Cardiac muscle cell (in vitro differentiated cells and primary cell): ENCODE measurements at regions not wholly inside any gene's neighbourhood (a gene's known extent, or its start where the extent isn't known, plus 50 kb on each side); places are given as distances from the start of the nearest gene placed in this dataset.
"Not testable (repeated sequence)": the region's sequence is repeated elsewhere in the genome, so short reads cannot be mapped to it uniquely, and the experiment has no call there.

Experiments
- DNase-seq, 2 donors: peaks; one replicate each; pipeline versions ENCODE4 v3.0.0 to v3.0.0-alpha.2; 2010 to 2017; ENCODE audit warnings: low read depth in 1 of 2, low spot score in 1 of 2
- H3K27ac ChIP-seq: fragments of 200-600 bp; sonication (generic); 2 replicates; pipeline ENCODE4 v1.5.1; 2016
- H3K27me3 ChIP-seq: fragments of 200-600 bp; sonication (generic); 2 replicates; pipeline ENCODE4 v1.6.0; 2016; ENCODE audit warnings: control low read depth
- H3K36me3 ChIP-seq: fragments of 200-600 bp; sonication (generic); 2 replicates; pipeline ENCODE4 v1.5.1; 2016; ENCODE audit warnings: control low read depth
- H3K4me1 ChIP-seq: fragments of 200-600 bp; sonication (generic); 2 replicates; pipeline ENCODE4 v1.8.1; 2017; ENCODE audit warnings: low read depth, mild to moderate bottlenecking, mixed run types
- H3K4me3 ChIP-seq: fragments of 200-600 bp; sonication (generic); 2 replicates; pipeline ENCODE4 v1.5.1; 2016; ENCODE audit warnings: mild to moderate bottlenecking
- H3K9me3 ChIP-seq: fragments of 200-600 bp; sonication (generic); 2 replicates; pipeline ENCODE4 v1.5.1; 2017; ENCODE audit warnings: low read depth, mild to moderate bottlenecking, control low read depth
- TF ChIP-seq, protein P1 (sequence below): IDR thresholded peaks from 2 replicates; pipeline ENCODE4 v1.5.1; 2012; ENCODE audit warnings: low read depth, mild to moderate bottlenecking, low read length

DNA sequence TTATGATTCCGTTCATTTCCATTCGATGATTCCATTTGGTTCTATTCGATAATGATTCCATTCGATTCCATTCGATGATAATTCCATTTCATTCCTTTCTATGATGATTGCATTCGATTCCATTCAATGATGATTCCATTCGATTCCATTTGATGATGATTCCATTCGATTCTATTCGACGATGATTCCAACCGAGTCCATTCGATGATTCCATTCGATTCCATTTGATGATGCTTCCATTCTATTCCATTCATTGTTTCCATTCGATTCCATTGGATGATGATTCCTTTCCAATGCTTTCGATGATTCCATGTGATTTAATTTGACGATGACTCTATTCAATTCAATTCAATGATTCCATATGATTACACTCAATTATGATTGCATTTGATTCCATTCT lies 1093.5 kb downstream of the RPIA start:
- Histone ChIP-seq H3K4me1 (no peaks in the 10 kb centered on the region), H3K9me3 (peaks cover 52% of the 10 kb centered on the region), H3K4me3 (no peak overlapping the region), H3K27ac (no peak overlapping the region), H3K27me3 (no peaks in the 10 kb centered on the region), H3K36me3 (no peaks in the 10 kb centered on the region)
- TF ChIP-seq, protein P1, sequence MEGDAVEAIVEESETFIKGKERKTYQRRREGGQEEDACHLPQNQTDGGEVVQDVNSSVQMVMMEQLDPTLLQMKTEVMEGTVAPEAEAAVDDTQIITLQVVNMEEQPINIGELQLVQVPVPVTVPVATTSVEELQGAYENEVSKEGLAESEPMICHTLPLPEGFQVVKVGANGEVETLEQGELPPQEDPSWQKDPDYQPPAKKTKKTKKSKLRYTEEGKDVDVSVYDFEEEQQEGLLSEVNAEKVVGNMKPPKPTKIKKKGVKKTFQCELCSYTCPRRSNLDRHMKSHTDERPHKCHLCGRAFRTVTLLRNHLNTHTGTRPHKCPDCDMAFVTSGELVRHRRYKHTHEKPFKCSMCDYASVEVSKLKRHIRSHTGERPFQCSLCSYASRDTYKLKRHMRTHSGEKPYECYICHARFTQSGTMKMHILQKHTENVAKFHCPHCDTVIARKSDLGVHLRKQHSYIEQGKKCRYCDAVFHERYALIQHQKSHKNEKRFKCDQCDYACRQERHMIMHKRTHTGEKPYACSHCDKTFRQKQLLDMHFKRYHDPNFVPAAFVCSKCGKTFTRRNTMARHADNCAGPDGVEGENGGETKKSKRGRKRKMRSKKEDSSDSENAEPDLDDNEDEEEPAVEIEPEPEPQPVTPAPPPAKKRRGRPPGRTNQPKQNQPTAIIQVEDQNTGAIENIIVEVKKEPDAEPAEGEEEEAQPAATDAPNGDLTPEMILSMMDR: no peak
- no peak for DNase-seq

DNA sequence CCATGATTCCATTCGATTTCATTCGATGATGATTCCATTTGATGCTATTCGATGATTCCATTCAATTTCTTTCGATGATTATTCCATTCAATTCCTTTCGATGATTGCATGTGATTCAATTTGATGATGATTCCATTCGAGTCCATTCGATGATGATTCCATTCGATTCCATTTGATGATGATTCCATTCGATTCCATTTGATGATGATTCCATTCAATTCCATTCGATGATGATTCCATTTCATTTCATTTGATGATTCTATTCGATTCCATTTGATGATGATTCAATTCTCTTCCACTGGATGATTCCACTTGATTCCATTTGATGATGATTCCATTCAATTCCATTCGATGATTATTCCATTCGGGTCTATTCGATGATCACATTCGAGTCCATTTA lies 1094.1 kb downstream of the RPIA start:
- peaks cover 51% of the 10 kb centered on the region for H3K9me3 ChIP-seq
- not testable (repeated sequence) for H3K27ac ChIP-seq, H3K36me3 ChIP-seq, H3K4me3 ChIP-seq, DNase-seq, H3K4me1 ChIP-seq, H3K27me3 ChIP-seq

DNA sequence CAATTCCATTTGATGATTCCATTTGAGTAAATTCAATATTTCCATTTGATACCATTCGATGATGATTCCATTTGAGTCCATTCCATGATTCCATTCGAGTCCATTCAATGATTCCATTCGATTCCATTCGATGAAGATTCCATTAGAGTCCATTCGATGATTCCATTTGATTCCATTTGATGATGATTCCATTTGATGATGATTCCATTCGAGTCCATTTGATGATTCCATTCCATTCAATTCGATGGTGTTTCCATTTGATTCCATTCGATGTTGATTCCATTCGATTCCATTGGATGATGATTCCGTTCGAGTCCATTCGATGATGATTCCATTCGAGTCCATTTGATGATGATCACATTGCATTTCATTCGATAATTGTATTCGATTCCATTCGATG lies 1095.2 kb downstream of the RPIA start:
- not testable (repeated sequence) for H3K27ac ChIP-seq, DNase-seq, H3K27me3 ChIP-seq, H3K4me3 ChIP-seq, H3K36me3 ChIP-seq, H3K4me1 ChIP-seq
- H3K9me3 ChIP-seq: peaks cover 41% of the 10 kb centered on the region

DNA sequence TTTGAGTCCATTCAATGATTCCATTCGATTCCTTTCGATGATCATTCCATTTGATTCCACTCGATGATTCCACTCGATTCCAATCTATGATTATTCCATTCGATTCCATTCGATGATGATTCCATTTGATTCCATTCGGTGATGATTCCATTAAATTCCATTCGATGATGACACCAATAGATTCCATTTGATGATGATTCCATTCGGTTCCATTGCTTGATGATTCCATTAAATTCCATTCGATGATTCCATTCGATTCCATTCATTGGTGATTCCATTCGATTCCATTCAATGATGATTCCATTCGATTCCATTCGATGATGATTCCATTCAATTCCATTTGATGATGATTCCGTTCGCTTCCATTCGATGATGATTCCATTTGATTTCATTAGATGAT lies 1104.1 kb downstream of the RPIA start:
- not testable (repeated sequence) for DNase-seq, H3K27me3 ChIP-seq, H3K4me1 ChIP-seq, H3K36me3 ChIP-seq, H3K27ac ChIP-seq, H3K4me3 ChIP-seq
- H3K9me3 ChIP-seq: peaks cover 49% of the 10 kb centered on the region

DNA sequence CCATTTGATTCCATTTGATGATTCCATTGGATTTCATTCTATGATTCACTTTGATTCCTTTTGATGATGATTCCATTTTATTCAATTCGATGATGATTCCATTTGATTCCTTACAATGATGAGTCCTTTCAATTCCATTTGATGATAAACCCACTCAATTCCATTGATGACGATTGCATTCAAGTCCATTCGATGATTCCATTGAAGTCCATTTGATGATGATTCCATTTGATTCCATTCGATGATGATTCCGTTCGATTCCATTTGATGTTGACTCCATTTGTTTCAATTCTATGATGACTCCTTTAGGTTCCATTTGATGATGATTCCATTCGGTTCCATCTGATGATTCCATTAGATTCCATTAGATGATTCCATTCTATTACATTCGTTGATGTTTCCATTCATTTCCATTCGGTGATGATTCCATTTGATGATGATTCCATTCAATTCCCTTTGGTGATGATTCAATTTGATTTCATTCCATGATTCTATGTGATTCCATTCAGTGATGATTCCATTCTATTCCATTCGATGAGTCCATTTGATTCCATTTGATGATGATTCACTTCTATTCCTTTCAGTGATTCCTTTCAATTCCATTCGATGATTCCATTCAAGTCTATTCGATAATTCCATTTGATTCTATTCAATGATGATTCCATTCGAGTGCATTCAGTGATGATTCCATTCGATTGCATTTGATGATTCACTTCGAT lies 1106.0 kb downstream of the RPIA start:
- no peak for DNase-seq
- TF ChIP-seq, protein P1: no peak
- no peaks in the 10 kb centered on the region for H3K27me3 ChIP-seq
- H3K4me1 ChIP-seq: no peaks in the 10 kb centered on the region
- peaks cover 53% of the 10 kb centered on the region for H3K9me3 ChIP-seq
- H3K36me3 ChIP-seq: no peaks in the 10 kb centered on the region
- H3K27ac ChIP-seq: no peak overlapping the region
- H3K4me3 ChIP-seq: no peak overlapping the region

DNA sequence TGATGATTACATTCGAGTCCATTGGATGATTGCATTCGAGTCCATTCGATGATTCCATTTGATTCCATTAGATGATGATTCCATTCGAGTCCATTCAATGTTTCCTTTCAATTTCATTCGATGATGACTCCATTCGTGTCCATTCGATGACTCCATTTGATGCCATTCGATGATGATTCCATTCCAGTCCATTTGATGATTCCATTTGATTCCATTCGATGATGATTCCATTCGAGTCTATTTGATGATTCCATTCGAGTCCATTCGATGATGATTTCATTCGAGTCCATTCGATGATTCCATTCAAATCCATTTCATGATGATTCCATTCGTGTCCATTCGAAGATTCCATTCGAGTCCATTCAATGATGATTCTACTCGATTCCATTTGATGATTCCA lies 1109.7 kb downstream of the RPIA start:
- not testable (repeated sequence) for H3K27me3 ChIP-seq, H3K4me1 ChIP-seq, H3K4me3 ChIP-seq, H3K36me3 ChIP-seq, DNase-seq, H3K27ac ChIP-seq
- peaks cover 78% of the 10 kb centered on the region for H3K9me3 ChIP-seq

DNA sequence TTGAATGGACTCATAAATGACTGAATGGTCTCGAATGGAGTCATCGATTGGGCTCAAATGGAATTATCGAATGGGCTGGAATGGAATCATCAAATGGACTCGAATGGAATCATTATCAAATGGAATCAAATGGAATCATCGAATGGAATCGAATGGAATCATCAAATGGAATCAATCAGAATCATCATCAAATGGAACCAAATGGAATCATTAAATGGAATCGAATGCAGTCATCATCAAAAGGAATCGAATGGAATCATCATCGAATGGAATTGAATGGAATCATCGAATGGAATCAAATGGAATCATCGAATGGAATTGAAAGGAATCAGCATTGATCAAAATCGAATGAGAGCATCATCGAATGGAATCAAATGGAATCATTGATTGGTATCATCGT lies 1114.9 kb downstream of the RPIA start:
- not testable (repeated sequence) for H3K27ac ChIP-seq, DNase-seq, H3K4me3 ChIP-seq, H3K36me3 ChIP-seq, H3K4me1 ChIP-seq, H3K27me3 ChIP-seq
- H3K9me3 ChIP-seq: peaks cover 60% of the 10 kb centered on the region

DNA sequence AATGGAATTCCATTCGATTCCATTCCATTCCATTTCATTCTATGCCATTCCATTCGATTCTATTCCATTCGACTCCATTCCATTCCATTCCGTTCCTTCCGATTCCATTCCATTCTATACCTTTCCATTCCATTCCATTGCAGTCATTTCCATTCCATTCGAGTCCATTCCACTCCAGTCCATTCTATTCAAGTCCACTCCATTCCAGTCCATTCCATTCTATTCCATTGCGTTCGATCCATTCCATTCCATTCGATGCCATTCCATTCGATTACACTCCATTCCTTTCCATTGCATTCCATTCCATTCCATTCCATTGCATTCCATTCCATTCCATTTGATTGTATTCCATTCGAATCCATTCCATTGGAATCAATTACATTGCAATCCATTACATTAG lies 1119.8 kb downstream of the RPIA start:
- Histone ChIP-seq H3K9me3 (peaks cover 53% of the 10 kb centered on the region), H3K36me3 (no peaks in the 10 kb centered on the region), H3K4me3 (no peak overlapping the region), H3K27me3 (no peaks in the 10 kb centered on the region), H3K4me1 (no peaks in the 10 kb centered on the region), H3K27ac (no peak overlapping the region)
- no peak for DNase-seq
- TF ChIP-seq, protein P1: no peak

DNA sequence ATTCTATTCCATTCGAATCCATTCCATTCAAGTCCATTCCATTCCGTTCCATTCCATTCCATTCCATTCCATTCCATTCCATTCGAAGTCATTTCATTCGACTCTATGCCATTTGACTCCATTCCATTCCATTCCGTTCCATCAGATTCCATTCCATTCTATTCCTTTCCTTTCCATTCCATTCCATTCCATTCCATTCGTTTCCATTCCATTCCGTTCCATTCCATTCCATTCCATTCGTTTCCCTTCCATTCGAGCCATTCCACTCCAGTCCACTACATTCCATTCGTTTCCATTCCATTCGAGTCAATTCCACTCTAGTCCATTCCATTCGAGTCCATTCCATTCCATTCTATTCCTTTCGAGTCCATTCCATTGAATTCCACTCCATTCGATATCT lies 1120.4 kb downstream of the RPIA start:
- H3K36me3 ChIP-seq, H3K27ac ChIP-seq, H3K4me3 ChIP-seq, DNase-seq, H3K4me1 ChIP-seq, H3K27me3 ChIP-seq: not testable (repeated sequence)
- peaks cover 47% of the 10 kb centered on the region for H3K9me3 ChIP-seq

DNA sequence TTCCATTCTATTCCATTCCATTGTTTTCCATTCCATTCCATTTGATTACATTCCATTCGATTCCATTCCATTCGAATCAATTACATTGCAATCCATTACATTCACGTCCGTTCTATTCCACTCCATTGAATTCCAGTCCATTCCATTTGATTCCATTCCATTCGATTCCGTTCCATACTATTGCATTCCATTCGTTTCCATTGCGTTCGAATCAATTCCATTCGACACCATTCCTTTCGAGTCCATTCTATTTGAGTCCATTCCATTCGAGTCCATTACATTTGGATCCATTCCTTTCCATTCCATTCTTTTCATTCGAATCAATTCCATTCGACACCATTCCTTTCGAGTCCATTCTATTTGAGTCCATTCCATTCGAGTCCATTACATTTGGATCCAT lies 1122.9 kb downstream of the RPIA start:
- H3K27me3 ChIP-seq, H3K4me1 ChIP-seq, H3K36me3 ChIP-seq, DNase-seq, H3K27ac ChIP-seq, H3K4me3 ChIP-seq: not testable (repeated sequence)
- H3K9me3 ChIP-seq: peaks cover 66% of the 10 kb centered on the region
